H1 (cell line): ENCODE measurements at regions not wholly inside any gene's neighbourhood (a gene's known extent, or its start where the extent isn't known, plus 50 kb on each side); places are given as distances from the start of the nearest gene placed in this dataset.

Experiments
- CTCF ChIA-PET: fragments of 300-600 bp; sonication (Branson Sonifier 250); formaldehyde crosslinking; loops from one replicate; lab custom pipeline; 2021; ENCODE audit not compliant: partially characterized antibody; lab: Charles Lee
- POLR2A ChIA-PET: fragments of 300-600 bp; sonication (Branson Sonifier 250); formaldehyde crosslinking; loops from one replicate; lab custom pipeline; 2021; ENCODE audit warnings: inconsistent platforms; ENCODE audit not compliant: partially characterized antibody; lab: Charles Lee
- DNase-seq, 2 experiments: peaks; one replicate each; pipeline versions ENCODE4 v3.0.0 to v3.0.0-alpha.2; 2010 to 2022; ENCODE audit warnings: low spot score in 2 of 2, low read depth in 1 of 2, mixed read lengths in 1 of 2
- FAIRE-seq: peaks from 2 replicates; lab custom pipeline; 2011; peaks lifted over from hg19 to GRCh38; lab: Jason Lieb, UNC
- H2AFZ ChIP-seq: 2 replicates; pipeline ENCODE4 v1.8.1; 2012; ENCODE audit warnings: low read length, inconsistent platforms
- H2AK5ac ChIP-seq: 2 replicates; pipeline ENCODE4 v1.6.1; 2013; ENCODE audit warnings: low read depth, low read length
- H2BK120ac ChIP-seq: replicated peaks from 2 replicates; pipeline ENCODE3; 2013; ENCODE audit warnings: low read depth, low read length, inconsistent platforms
- H2BK12ac ChIP-seq: 2 replicates; pipeline ENCODE4 v1.6.1; 2013; ENCODE audit warnings: low read depth, low read length
- H2BK15ac ChIP-seq: 2 replicates; pipeline ENCODE4 v1.6.1; 2013; ENCODE audit warnings: low read length
- H2BK20ac ChIP-seq: 2 replicates; pipeline ENCODE4 v1.6.1; 2013; ENCODE audit warnings: low read length
- H2BK5ac ChIP-seq: 2 replicates; pipeline ENCODE4 v1.6.1; 2013; ENCODE audit warnings: low read depth, low read length
- H3K14ac ChIP-seq: 2 replicates; pipeline ENCODE4 v1.6.1; 2013; ENCODE audit warnings: inconsistent platforms; ENCODE audit not compliant: insufficient read length
- H3K18ac ChIP-seq: 2 replicates; pipeline ENCODE4 v1.6.1; 2013; ENCODE audit warnings: low read length; ENCODE audit errors: extremely low read depth
- H3K23ac ChIP-seq: 2 replicates; pipeline ENCODE4 v1.6.1; 2013; ENCODE audit warnings: inconsistent platforms; ENCODE audit not compliant: insufficient read length
- H3K23me2 ChIP-seq: 2 replicates; pipeline ENCODE4 v1.6.1; 2013; ENCODE audit warnings: low read depth, low read length
- H3K27ac ChIP-seq: 2 replicates; pipeline ENCODE4 v1.6.1; 2011; ENCODE audit warnings: low read depth, low read length, inconsistent platforms
- H3K27me3 ChIP-seq, 4 experiments: replicated peaks in 1 of 4; 1 replicate in 1 of 4; 2 replicates in 3 of 4; pipeline versions ENCODE4 v1.6.1 to v1.8.1; 2011 to 2013; ENCODE audit warnings: low read length in 3 of 4, mild to moderate bottlenecking in 3 of 4, inconsistent platforms in 2 of 4, mixed read lengths in 2 of 4, moderate library complexity in 1 of 4; ENCODE audit not compliant: control insufficient read depth in 3 of 4, insufficient read depth in 3 of 4; ENCODE audit errors: extremely low read depth in 1 of 4
- H3K36me3 ChIP-seq, 4 experiments: 2 replicates each; pipeline versions ENCODE4 v1.6.1 to v1.8.1; 2011 to 2013; ENCODE audit warnings: mild to moderate bottlenecking in 4 of 4, low read length in 3 of 4, moderate library complexity in 2 of 4, control low read depth in 1 of 4, inconsistent platforms in 1 of 4; ENCODE audit not compliant: insufficient read depth in 4 of 4, control insufficient read depth in 2 of 4
- H3K4ac ChIP-seq: replicated peaks from 2 replicates; pipeline ENCODE3; 2013; ENCODE audit warnings: low read length, low read depth, mixed read lengths, inconsistent platforms; ENCODE audit not compliant: insufficient read length
- H3K4me1 ChIP-seq, 4 experiments: replicated peaks in 1 of 4; 1 replicate in 1 of 4; 2 replicates in 3 of 4; pipeline versions ENCODE4 v1.6.1 to v1.8.1; 2011 to 2013; ENCODE audit warnings: low read length in 3 of 4, inconsistent platforms in 2 of 4, mixed read lengths in 1 of 4; ENCODE audit not compliant: insufficient read depth in 4 of 4, control insufficient read depth in 3 of 4
- H3K4me2 ChIP-seq, 2 experiments: 2 replicates each; pipeline versions ENCODE4 v1.6.1 to v1.8.1; 2011 to 2013; ENCODE audit warnings: low read depth in 2 of 2, low read length in 2 of 2, control low read depth in 1 of 2, inconsistent platforms in 1 of 2, mild to moderate bottlenecking in 1 of 2; ENCODE audit not compliant: insufficient read depth in 1 of 2
- H3K4me3 ChIP-seq, 4 experiments: fragments of 200-600, 300-600 bp in 1 of 4; sonication (generic), shearing (Covaris generic), sonication (Bioruptor Twin) in 1 of 4; 2 replicates each; pipeline versions ENCODE4 v1.5.1 to v1.8.1; 2011 to 2016; ENCODE audit warnings: low read length in 4 of 4, low read depth in 3 of 4, control low read depth in 2 of 4, inconsistent platforms in 2 of 4, mild to moderate bottlenecking in 2 of 4, mixed read lengths in 1 of 4, moderate library complexity in 1 of 4; ENCODE audit not compliant: insufficient read depth in 2 of 4; ENCODE audit errors: extremely low read depth in 1 of 4
- H3K56ac ChIP-seq: replicated peaks from 2 replicates; pipeline ENCODE3; 2013; ENCODE audit warnings: low read depth, mild to moderate bottlenecking, mixed read lengths, low read length, inconsistent platforms; ENCODE audit not compliant: insufficient read length
- H3K79me1 ChIP-seq: 2 replicates; pipeline ENCODE4 v1.6.1; 2013; ENCODE audit warnings: low read depth, low read length, control low read depth
- H3K79me2 ChIP-seq, 2 experiments: 2 replicates each; pipeline versions ENCODE4 v1.6.1 to v1.8.1; 2012 to 2013; ENCODE audit warnings: low read length in 2 of 2, mild to moderate bottlenecking in 2 of 2, inconsistent platforms in 1 of 2; ENCODE audit not compliant: insufficient read depth in 2 of 2, control insufficient read depth in 1 of 2
- H3K9ac ChIP-seq, 4 experiments: replicated peaks in 1 of 4; 1 replicate in 1 of 4; 2 replicates in 3 of 4; pipeline versions ENCODE4 v1.6.1 to v1.8.1; 2011 to 2013; ENCODE audit warnings: low read depth in 3 of 4, low read length in 3 of 4, control low read depth in 2 of 4, mild to moderate bottlenecking in 2 of 4, moderate library complexity in 2 of 4, inconsistent platforms in 1 of 4; ENCODE audit errors: extremely low read depth in 1 of 4
- H3K9me3 ChIP-seq, 2 experiments: 2 replicates each; pipeline versions ENCODE4 v1.6.1 to v1.8.1; 2012 to 2013; ENCODE audit warnings: mild to moderate bottlenecking in 2 of 2, moderate library complexity in 2 of 2, control low read depth in 1 of 2, inconsistent platforms in 1 of 2, low read depth in 1 of 2, low read length in 1 of 2, mixed read lengths in 1 of 2; ENCODE audit not compliant: insufficient read depth in 2 of 2
- H4K20me1 ChIP-seq, 2 experiments: replicated peaks in 1 of 2; 2 replicates each; pipeline versions ENCODE3 to v1.8.1; 2011 to 2013; ENCODE audit warnings: inconsistent platforms in 2 of 2, low read length in 2 of 2, mild to moderate bottlenecking in 1 of 2; ENCODE audit not compliant: insufficient read depth in 2 of 2, control insufficient read depth in 1 of 2
- H4K5ac ChIP-seq: 2 replicates; pipeline ENCODE4 v1.6.1; 2013; ENCODE audit warnings: low read length, low read depth, mixed read lengths, inconsistent platforms; ENCODE audit not compliant: insufficient read length
- H4K8ac ChIP-seq: 2 replicates; pipeline ENCODE4 v1.8.0; 2013; ENCODE audit warnings: mild to moderate bottlenecking, moderate library complexity, low read length, inconsistent platforms; ENCODE audit not compliant: insufficient read depth; ENCODE audit errors: extremely low read depth
- H4K91ac ChIP-seq: replicated peaks from 2 replicates; pipeline ENCODE3; 2013; ENCODE audit warnings: low read length, mixed read lengths, inconsistent platforms; ENCODE audit not compliant: insufficient read length
- BRCA1 ChIP-seq: IDR thresholded peaks from 2 replicates; pipeline ENCODE4 v1.6.1; 2012; ENCODE audit warnings: low read depth, low read length, improper control_type of control experiment
- KDM1A ChIP-seq: fragments of 200-600, 300-600 bp; sonication (generic); IDR thresholded peaks from 2 replicates; pipeline ENCODE4 v1.7.1; 2016; ENCODE audit warnings: mild to moderate bottlenecking, low read length, borderline replicate concordance
- TBP ChIP-seq: IDR thresholded peaks from 2 replicates; pipeline ENCODE4 v1.6.1; 2011; ENCODE audit warnings: low read depth, low read length, improper control_type of control experiment
- WGBS, 2 experiments: shearing (Covaris generic) in 1 of 2; methylation state at CpG; one replicate each; pipeline versions ENCODE4 v1.1.6 to v1.1.7; 2013 to 2015; ENCODE audit warnings: low lambda C conversion rate in 2 of 2, mixed read lengths in 2 of 2, inconsistent platforms in 1 of 2, low coverage in 1 of 2, missing lambda C conversion rate in 1 of 2; ENCODE audit not compliant: insufficient replicate concordance in 2 of 2, insufficient coverage in 1 of 2, insufficient read length in 1 of 2; ENCODE audit errors: extremely low coverage in 1 of 2, missing lambda C conversion rate in 1 of 2; 5-methylcytosine and 5-hydroxymethylcytosine counted together

DNA sequence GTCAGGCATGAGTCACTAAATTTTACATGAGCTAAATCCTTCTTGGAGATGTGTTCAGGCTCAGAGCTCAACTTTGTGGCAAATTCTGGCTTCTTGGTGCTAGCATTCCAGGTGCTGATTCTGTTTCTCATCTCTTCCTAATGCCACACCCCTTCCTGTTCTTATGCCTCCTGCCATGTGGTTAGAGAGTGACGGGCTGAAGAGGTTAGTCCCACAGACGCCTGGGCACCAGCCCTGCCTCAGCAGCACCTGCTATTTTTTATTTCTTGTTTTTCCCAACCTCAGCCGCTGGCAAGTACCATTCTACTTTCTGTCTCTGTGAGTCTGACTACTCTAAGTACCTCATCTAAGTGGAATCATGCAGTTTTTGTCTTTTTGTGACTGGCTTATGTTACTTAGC lies 329.5 kb downstream of the KCNRG start:
- DNase-seq (no peak), FAIRE-seq (no peak)
- H3K14ac ChIP-seq, result no peak overlapping the region
- H3K9me3 ChIP-seq, result no peaks in the 10 kb centered on the region
- H2AFZ ChIP-seq, result no peak overlapping the region
- no peak overlapping the region for H3K27ac ChIP-seq
- H3K9ac ChIP-seq, result no peak overlapping the region
- H3K79me2 ChIP-seq, result no peaks in the 10 kb centered on the region
- no peak overlapping the region for H3K56ac ChIP-seq
- H3K79me1 ChIP-seq, result no peaks in the 10 kb centered on the region
- H3K23me2 ChIP-seq, result no peaks in the 10 kb centered on the region
- no peak overlapping the region for H4K91ac ChIP-seq
- H2BK120ac ChIP-seq, result no peak overlapping the region
- no peak overlapping the region for H3K4me3 ChIP-seq
- no peak overlapping the region for H3K4me2 ChIP-seq
- no peak overlapping the region for H2BK20ac ChIP-seq
- peaks cover 0 to 13% (median 2%) of the 10 kb centered on the region in 4 experiments; a peak in 4 of 7 replicates for H3K4me1 ChIP-seq
- no peak overlapping the region for H2BK5ac ChIP-seq
- no peaks in the 10 kb centered on the region for H3K27me3 ChIP-seq
- no peak overlapping the region for H4K5ac ChIP-seq
- H2BK15ac ChIP-seq, result no peak overlapping the region
- WGBS, 2 experiments, result 69% methylated on average over 3 of the region's 3 CpGs; no CpG with 5 or more reads in 1 of the 2 experiments
- ChIA-PET POLR2A (interaction anchor here (0.6 kb wide), 1 partner anchor 553 kb away, joined by 3 read pairs; no protein-coding TSS in a partner anchor), CTCF (no interaction called here)
- no peak overlapping the region for H3K23ac ChIP-seq
- no peaks in the 10 kb centered on the region for H4K20me1 ChIP-seq
- no peaks in the 10 kb centered on the region for H3K36me3 ChIP-seq
- no peak overlapping the region for H3K4ac ChIP-seq
- no peak overlapping the region for H2AK5ac ChIP-seq
- H3K18ac ChIP-seq, result no peak overlapping the region
- no peak overlapping the region for H2BK12ac ChIP-seq
- no peak overlapping the region for H4K8ac ChIP-seq
- no peak for TF ChIP-seq BRCA1
- no peak for TF ChIP-seq TBP
- TF ChIP-seq KDM1A, result no peak
